PC-9 (cell line): ENCODE measurements at regions not wholly inside any gene's neighbourhood (a gene's known extent, or its start where the extent isn't known, plus 50 kb on each side); places are given as distances from the start of the nearest gene placed in this dataset.

Source experiments
- BruUV-seq: library from RNA; stranded (reverse); fragments of 400-500 nt; replicated peaks from 2 replicates; lab custom pipeline; 2021; lab: Mats Ljungman, UMichigan
- CTCF ChIA-PET: fragments of 300-600 bp; sonication (Branson Sonifier 250); formaldehyde crosslinking; loops from one replicate; lab custom pipeline; 2022; ENCODE audit warnings: antibody characterized with exemption; lab: Charles Lee
- POLR2A ChIA-PET: fragments of 300-600 bp; sonication (Branson Sonifier 250); formaldehyde crosslinking; loops from one replicate; lab custom pipeline; 2022; ENCODE audit warnings: antibody characterized with exemption; ENCODE audit not compliant: unreplicated experiment; lab: Charles Lee
- DNase-seq, 2 experiments: peaks; one replicate each; pipeline versions ENCODE4 v3.0.0 to v3.0.0-alpha.2; 2015 to 2022; ENCODE audit warnings: mixed read lengths in 1 of 2
- H2AFZ ChIP-seq: fragments of 200-600 bp; sonication (generic); 2 replicates; pipeline ENCODE4 v1.8.1; 2017; ENCODE audit warnings: antibody characterized with exemption
- H3F3A ChIP-seq: fragments of 200-600 bp; sonication (generic); 2 replicates; pipeline ENCODE4 v1.8.1; 2017; ENCODE audit warnings: antibody characterized with exemption, mild to moderate bottlenecking, low read depth; ENCODE audit not compliant: insufficient read depth
- H3K27ac ChIP-seq: fragments of 200-600 bp; sonication (generic); 2 replicates; pipeline ENCODE4 v1.6.1; 2016; ENCODE audit warnings: mixed run types
- H3K27me3 ChIP-seq: fragments of 200-600 bp; sonication (generic); 2 replicates; pipeline ENCODE4 v1.6.1; 2016; ENCODE audit warnings: low read depth, mixed run types; ENCODE audit not compliant: insufficient read depth
- H3K36me3 ChIP-seq: fragments of 200-600 bp; sonication (generic); 2 replicates; pipeline ENCODE4 v1.6.1; 2016; ENCODE audit warnings: low read depth, mixed run types
- H3K4me1 ChIP-seq: fragments of 200-600 bp; sonication (generic); replicated peaks from 2 replicates; pipeline ENCODE4 v1.6.1; 2016; ENCODE audit warnings: mixed run types; ENCODE audit not compliant: insufficient read depth
- H3K4me2 ChIP-seq: fragments of 200-600 bp; sonication (generic); 2 replicates; pipeline ENCODE4 v1.6.1; 2017; ENCODE audit warnings: mixed run types
- H3K4me3 ChIP-seq: fragments of 200-600 bp; sonication (generic); 2 replicates; pipeline ENCODE4 v1.6.1; 2016; ENCODE audit warnings: mixed run types
- H3K79me2 ChIP-seq: fragments of 200-600 bp; sonication (generic); 2 replicates; pipeline ENCODE4 v1.6.1; 2017; ENCODE audit warnings: low read depth, mixed run types
- H3K9me2 ChIP-seq: fragments of 200-600 bp; sonication (generic); 2 replicates; pipeline ENCODE4 v1.8.1; 2017; ENCODE audit warnings: mild to moderate bottlenecking; ENCODE audit not compliant: insufficient read depth
- H3K9me3 ChIP-seq: fragments of 200-600 bp; sonication (generic); 2 replicates; pipeline ENCODE4 v1.8.1; 2016; ENCODE audit warnings: low read depth; ENCODE audit not compliant: insufficient read depth
- H4K20me1 ChIP-seq: fragments of 200-600 bp; sonication (generic); 2 replicates; pipeline ENCODE4 v1.8.1; 2017; ENCODE audit not compliant: insufficient read depth
- EZH2 ChIP-seq: fragments of 200-600 bp; sonication (generic); IDR thresholded peaks from 2 replicates; pipeline ENCODE4 v1.8.0; 2017; ENCODE audit warnings: antibody characterized with exemption, low read depth
- intact Hi-C: fragments of 100-400 bp; cut with micrococcal nuclease; formaldehyde crosslinking; loops from one replicate; pipeline ENCODE4 v1.10.0; 2022; ENCODE audit not compliant: unreplicated experiment
- TF ChIP-seq, protein P1 (sequence below): fragments of 200-600 bp; sonication (generic); conservative IDR thresholded peaks from 2 replicates; pipeline ENCODE4 v1.6.1; 2017; ENCODE audit warnings: mixed run types, antibody characterized with exemption, mild to moderate bottlenecking, moderate library complexity

DNA sequence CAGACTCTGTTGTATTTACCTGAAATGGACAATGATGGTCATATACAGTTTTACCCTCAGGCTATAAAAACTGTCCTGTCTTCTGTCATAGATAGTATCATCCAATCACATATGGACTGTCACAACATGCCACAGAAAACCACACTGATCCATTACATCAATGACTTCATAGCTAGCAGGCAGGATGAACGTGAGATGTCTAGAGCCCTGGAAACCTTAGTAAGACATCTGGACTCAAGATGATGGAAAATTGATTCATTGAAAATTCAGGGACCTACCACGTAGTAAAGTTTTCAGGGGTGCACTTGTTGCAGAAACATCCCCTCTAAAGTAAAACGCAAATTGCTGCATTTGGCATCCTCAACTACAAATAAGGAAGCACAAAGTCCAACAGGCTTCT is 284.4 kb upstream of the RGMB start:
- H3K9me2 ChIP-seq = no peaks in the 10 kb centered on the region
- no peak for TF ChIP-seq EZH2
- TF ChIP-seq, protein P1, sequence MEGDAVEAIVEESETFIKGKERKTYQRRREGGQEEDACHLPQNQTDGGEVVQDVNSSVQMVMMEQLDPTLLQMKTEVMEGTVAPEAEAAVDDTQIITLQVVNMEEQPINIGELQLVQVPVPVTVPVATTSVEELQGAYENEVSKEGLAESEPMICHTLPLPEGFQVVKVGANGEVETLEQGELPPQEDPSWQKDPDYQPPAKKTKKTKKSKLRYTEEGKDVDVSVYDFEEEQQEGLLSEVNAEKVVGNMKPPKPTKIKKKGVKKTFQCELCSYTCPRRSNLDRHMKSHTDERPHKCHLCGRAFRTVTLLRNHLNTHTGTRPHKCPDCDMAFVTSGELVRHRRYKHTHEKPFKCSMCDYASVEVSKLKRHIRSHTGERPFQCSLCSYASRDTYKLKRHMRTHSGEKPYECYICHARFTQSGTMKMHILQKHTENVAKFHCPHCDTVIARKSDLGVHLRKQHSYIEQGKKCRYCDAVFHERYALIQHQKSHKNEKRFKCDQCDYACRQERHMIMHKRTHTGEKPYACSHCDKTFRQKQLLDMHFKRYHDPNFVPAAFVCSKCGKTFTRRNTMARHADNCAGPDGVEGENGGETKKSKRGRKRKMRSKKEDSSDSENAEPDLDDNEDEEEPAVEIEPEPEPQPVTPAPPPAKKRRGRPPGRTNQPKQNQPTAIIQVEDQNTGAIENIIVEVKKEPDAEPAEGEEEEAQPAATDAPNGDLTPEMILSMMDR = no peak
- no peaks in the 10 kb centered on the region for H3K36me3 ChIP-seq
- H4K20me1 ChIP-seq = no peaks in the 10 kb centered on the region
- no peak for DNase-seq
- H3K27me3 ChIP-seq = no peaks in the 10 kb centered on the region
- H3K4me2 ChIP-seq = no peak overlapping the region
- no peaks in the 10 kb centered on the region for H3K4me1 ChIP-seq
- no peak overlapping the region for H2AFZ ChIP-seq
- CTCF ChIA-PET = no interaction called here
- no peak overlapping the region for H3K4me3 ChIP-seq
- POLR2A ChIA-PET = no interaction called here
- H3K9me3 ChIP-seq = no peaks in the 10 kb centered on the region
- no peaks in the 10 kb centered on the region for H3K79me2 ChIP-seq
- BruUV-seq = no TSS peak
- intact Hi-C loops = no loop called here
- no peak overlapping the region for H3K27ac ChIP-seq
- H3F3A ChIP-seq = no peaks in the 10 kb centered on the region

DNA sequence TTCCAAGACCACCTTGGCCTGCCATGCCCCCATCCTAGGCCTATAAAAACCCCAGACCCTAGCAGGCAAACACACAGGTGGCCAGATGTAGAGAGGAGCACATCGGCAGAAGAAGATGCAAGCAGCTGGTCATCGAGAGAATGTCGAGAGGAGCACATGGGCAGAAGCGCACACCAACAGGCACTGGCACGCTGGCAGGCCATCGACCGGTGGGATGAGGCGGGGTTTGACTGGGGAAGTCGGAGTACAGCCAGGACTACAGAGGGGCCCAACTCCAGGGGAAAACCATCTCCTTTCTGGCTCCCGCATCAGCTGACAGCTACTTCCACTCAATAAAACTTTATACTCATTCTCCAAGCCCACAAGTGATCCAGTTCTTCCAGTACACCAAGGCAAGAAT is 283.1 kb upstream of the RGMB start:
- H3K4me2 ChIP-seq = no peak overlapping the region
- no peaks in the 10 kb centered on the region for H3K27me3 ChIP-seq
- H3K4me1 ChIP-seq = no peaks in the 10 kb centered on the region
- H3K36me3 ChIP-seq = no peaks in the 10 kb centered on the region
- ChIA-PET POLR2A (no interaction called here), CTCF (no interaction called here)
- H2AFZ ChIP-seq = no peak overlapping the region
- no peak overlapping the region for H3K27ac ChIP-seq
- H3K4me3 ChIP-seq = no peak overlapping the region
- no peaks in the 10 kb centered on the region for H4K20me1 ChIP-seq
- BruUV-seq = no TSS peak
- H3K79me2 ChIP-seq = no peaks in the 10 kb centered on the region
- no peaks in the 10 kb centered on the region for H3F3A ChIP-seq
- DNase-seq = no peak
- no peaks in the 10 kb centered on the region for H3K9me2 ChIP-seq
- H3K9me3 ChIP-seq = no peaks in the 10 kb centered on the region
- no peak for TF ChIP-seq EZH2
- TF ChIP-seq, protein P1 = no peak
- intact Hi-C loops = no loop called here

DNA sequence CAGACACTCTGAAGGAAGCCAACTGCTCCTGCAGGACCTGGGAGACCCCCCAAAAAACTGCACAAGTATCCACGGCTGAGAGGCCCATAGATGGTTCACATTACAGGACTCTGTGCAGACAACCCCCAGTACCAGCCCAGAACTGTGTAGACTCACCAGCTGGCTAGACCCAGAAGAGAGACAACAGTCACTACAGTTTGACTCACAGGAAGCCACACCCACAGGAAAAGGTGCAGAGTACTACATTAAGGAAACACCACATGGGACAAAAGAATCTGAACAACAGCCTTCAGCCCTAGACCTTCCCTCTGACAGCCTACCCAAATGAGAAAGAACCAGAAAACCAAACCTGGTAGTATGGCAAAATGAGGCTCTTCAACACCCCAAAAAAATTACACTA is 281.2 kb upstream of the RGMB start:
- H3K36me3 ChIP-seq = no peaks in the 10 kb centered on the region
- no peak overlapping the region for H2AFZ ChIP-seq
- no peaks in the 10 kb centered on the region for H3K79me2 ChIP-seq
- TF ChIP-seq, protein P1 = no peak
- no peak for TF ChIP-seq EZH2
- CTCF ChIA-PET = no interaction called here
- no peak for DNase-seq
- no peaks in the 10 kb centered on the region for H3F3A ChIP-seq
- BruUV-seq = no TSS peak
- no peaks in the 10 kb centered on the region for H4K20me1 ChIP-seq
- H3K4me1 ChIP-seq = no peaks in the 10 kb centered on the region
- H3K9me2 ChIP-seq = no peaks in the 10 kb centered on the region
- H3K4me2 ChIP-seq = no peak overlapping the region
- POLR2A ChIA-PET = no interaction called here
- H3K27ac ChIP-seq = no peak overlapping the region
- no peaks in the 10 kb centered on the region for H3K27me3 ChIP-seq
- intact Hi-C loops = no loop called here
- no peak overlapping the region for H3K4me3 ChIP-seq
- no peaks in the 10 kb centered on the region for H3K9me3 ChIP-seq
